Upper lobe of left lung (tissue), 6 donors: ENCODE measurements at regions not wholly inside any gene's neighbourhood (a gene's known extent, or its start where the extent isn't known, plus 50 kb on each side); places are given as distances from the start of the nearest gene placed in this dataset.

ENCODE experiments used
- ATAC-seq, 2 donors: fragments of 200-7000 bp; cut with Tn5 transposase; one replicate each; pipeline ENCODE4 v1.9.1; 2022; ENCODE audit warnings: mild to moderate bottlenecking in 2 of 2, moderate library complexity in 2 of 2; ENCODE audit not compliant: low FRiP score in 2 of 2
- DNase-seq, 2 donors: peaks; one replicate each; pipeline ENCODE4 v3.0.0-alpha.2; 2019 to 2020
- H3K27ac ChIP-seq, 4 donors: fragments of 200-600 bp; sonication (generic); one replicate each; pipeline ENCODE4 v1.5.1; 2016 to 2019
- H3K27me3 ChIP-seq, 4 donors: fragments of 200-600 bp; sonication (generic); one replicate each; pipeline ENCODE4 v1.5.1; 2017 to 2019
- H3K36me3 ChIP-seq, 4 donors: fragments of 200-600 bp; sonication (generic); one replicate each; pipeline ENCODE4 v1.5.1; 2016 to 2019
- H3K4me1 ChIP-seq, 4 donors: fragments of 200-600 bp; sonication (generic); one replicate each; pipeline ENCODE4 v1.5.1; 2018 to 2019
- H3K4me3 ChIP-seq, 4 donors: fragments of 200-600 bp; sonication (generic); one replicate each; pipeline ENCODE4 v1.5.1; 2017 to 2019; ENCODE audit warnings: mild to moderate bottlenecking in 2 of 4, moderate library complexity in 1 of 4
- H3K9me3 ChIP-seq, 4 donors: fragments of 200-600 bp; sonication (generic); one replicate each; pipeline ENCODE4 v1.5.1; 2018 to 2019
- EP300 ChIP-seq, 4 donors: sonication (generic); formaldehyde crosslinking; IDR thresholded peaks; one replicate each; pipeline ENCODE4 v1.5.1; 2017; ENCODE audit warnings: antibody characterized with exemption in 4 of 4, control low read depth in 2 of 4
- POLR2A ChIP-seq, 4 donors: fragments of 450-650 bp; IDR thresholded peaks; one replicate each; pipeline ENCODE4 v1.5.1; 2016 to 2017; ENCODE audit warnings: antibody characterized with exemption in 4 of 4, mild to moderate bottlenecking in 2 of 4
- POLR2AphosphoS5 ChIP-seq, 2 donors: sonication (generic); formaldehyde crosslinking; IDR thresholded peaks; one replicate each; pipeline ENCODE4 v1.5.1; 2017; ENCODE audit warnings: antibody characterized with exemption in 2 of 2
- WGBS, 2 donors: methylation state at CpG; one replicate each; pipeline ENCODE4 v1.1.5; 2017 to 2018; 5-methylcytosine and 5-hydroxymethylcytosine counted together
- TF ChIP-seq, protein P1 (sequence below), 6 experiments: fragments of 450-650 bp in 4 of 6; fragments of 200-600 bp in 2 of 6; sonication (generic) in 2 of 6; IDR thresholded peaks; one replicate each; pipeline ENCODE4 v1.5.1; 2016 to 2019; ENCODE audit warnings: antibody characterized with exemption in 6 of 6
- donor health status: DM: no; HTN: no; CAD: no; lungs with moderate emphysema.
- donor health status: DM: no; HTN: yes; CAD: no; lungs with severe emphysema.

DNA sequence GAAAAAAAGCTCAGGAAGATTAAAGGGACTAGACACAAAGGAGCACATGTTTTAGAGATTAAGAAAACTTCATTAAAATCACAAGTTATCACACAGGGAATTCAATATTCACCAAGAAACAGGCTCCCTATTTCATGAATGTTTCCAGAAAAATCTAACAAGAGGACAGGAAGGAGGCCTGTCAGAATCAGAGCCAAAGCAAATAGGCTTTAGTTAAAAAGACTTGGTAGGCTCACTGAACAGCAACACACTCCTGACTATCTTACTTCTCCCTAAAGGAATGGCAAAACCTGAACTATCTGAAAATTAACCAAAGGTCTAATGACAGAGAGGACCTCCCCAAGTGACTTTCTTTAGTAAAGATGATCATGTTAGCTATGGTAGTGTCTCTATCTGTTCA is 188.3 kb upstream of the MEOX2 start:
- Histone ChIP-seq H3K27ac (no peak overlapping the region), H3K4me1 (no peaks in the 10 kb centered on the region), H3K36me3 (no peaks in the 10 kb centered on the region), H3K4me3 (no peak overlapping the region), H3K9me3 (no peaks in the 10 kb centered on the region), H3K27me3 (no peaks in the 10 kb centered on the region)
- no peak for DNase-seq
- TF ChIP-seq EP300 (IDR thresholded peaks at IDR 0.05) = no peak
- no peak for TF ChIP-seq POLR2AphosphoS5 (IDR thresholded peaks at IDR 0.05)
- TF ChIP-seq POLR2A (IDR thresholded peaks at IDR 0.05) = no peak
- TF ChIP-seq, protein P1, sequence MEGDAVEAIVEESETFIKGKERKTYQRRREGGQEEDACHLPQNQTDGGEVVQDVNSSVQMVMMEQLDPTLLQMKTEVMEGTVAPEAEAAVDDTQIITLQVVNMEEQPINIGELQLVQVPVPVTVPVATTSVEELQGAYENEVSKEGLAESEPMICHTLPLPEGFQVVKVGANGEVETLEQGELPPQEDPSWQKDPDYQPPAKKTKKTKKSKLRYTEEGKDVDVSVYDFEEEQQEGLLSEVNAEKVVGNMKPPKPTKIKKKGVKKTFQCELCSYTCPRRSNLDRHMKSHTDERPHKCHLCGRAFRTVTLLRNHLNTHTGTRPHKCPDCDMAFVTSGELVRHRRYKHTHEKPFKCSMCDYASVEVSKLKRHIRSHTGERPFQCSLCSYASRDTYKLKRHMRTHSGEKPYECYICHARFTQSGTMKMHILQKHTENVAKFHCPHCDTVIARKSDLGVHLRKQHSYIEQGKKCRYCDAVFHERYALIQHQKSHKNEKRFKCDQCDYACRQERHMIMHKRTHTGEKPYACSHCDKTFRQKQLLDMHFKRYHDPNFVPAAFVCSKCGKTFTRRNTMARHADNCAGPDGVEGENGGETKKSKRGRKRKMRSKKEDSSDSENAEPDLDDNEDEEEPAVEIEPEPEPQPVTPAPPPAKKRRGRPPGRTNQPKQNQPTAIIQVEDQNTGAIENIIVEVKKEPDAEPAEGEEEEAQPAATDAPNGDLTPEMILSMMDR (IDR thresholded peaks at IDR 0.05) = no peak
- ATAC-seq = no peak

GRCh38 chr7:15870347-15870746 is 183.9 kb upstream of the MEOX2 start:
- ATAC-seq (no peak), DNase-seq (no peak)
- H3K9me3 ChIP-seq = no peaks in the 10 kb centered on the region
- 46 to 51% methylated on average over 1 of the region's 1 CpG for whole genome bisulfite sequencing, 2 donors
- H3K4me3 ChIP-seq = no peak overlapping the region
- H3K27me3 ChIP-seq = no peaks in the 10 kb centered on the region
- no peaks in the 10 kb centered on the region for H3K36me3 ChIP-seq
- H3K27ac ChIP-seq = no peak overlapping the region
- no peaks in the 10 kb centered on the region for H3K4me1 ChIP-seq
- TF ChIP-seq POLR2AphosphoS5 (IDR thresholded peaks at IDR 0.05) (no peak), POLR2A (IDR thresholded peaks at IDR 0.05) (no peak), EP300 (IDR thresholded peaks at IDR 0.05) (no peak)
- TF ChIP-seq, protein P1 (IDR thresholded peaks at IDR 0.05) = no peak

DNA sequence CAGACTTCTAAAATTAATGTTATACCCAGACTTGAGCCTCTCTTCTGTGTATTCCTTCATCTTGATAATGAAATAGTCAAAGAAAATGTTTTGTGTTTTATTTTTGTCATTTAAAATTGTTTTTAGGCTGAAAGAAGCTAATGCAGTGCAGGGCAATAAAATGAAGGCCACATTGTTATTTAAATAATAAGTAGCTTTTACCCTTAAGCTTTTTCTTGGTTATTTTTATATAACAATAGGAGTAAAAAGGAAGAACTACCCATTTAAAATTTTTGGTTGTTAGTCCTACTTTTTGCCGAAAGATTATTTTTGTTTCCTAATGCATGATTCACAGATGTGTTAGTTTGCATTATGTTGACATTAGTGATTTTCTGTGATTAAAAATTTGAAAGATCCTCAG is 181.0 kb upstream of the MEOX2 start:
- H3K9me3 ChIP-seq = no peaks in the 10 kb centered on the region
- no peaks in the 10 kb centered on the region for H3K36me3 ChIP-seq
- no peak overlapping the region for H3K4me3 ChIP-seq
- no peak overlapping the region for H3K27ac ChIP-seq
- H3K4me1 ChIP-seq = no peaks in the 10 kb centered on the region
- no peak for ATAC-seq
- DNase-seq = no peak
- no peaks in the 10 kb centered on the region for H3K27me3 ChIP-seq
- no peak for TF ChIP-seq POLR2A (IDR thresholded peaks at IDR 0.05)
- TF ChIP-seq, protein P1 (IDR thresholded peaks at IDR 0.05) = no peak
- WGBS, 2 donors = 90 to 98% methylated on average over 1 of the region's 1 CpG

DNA sequence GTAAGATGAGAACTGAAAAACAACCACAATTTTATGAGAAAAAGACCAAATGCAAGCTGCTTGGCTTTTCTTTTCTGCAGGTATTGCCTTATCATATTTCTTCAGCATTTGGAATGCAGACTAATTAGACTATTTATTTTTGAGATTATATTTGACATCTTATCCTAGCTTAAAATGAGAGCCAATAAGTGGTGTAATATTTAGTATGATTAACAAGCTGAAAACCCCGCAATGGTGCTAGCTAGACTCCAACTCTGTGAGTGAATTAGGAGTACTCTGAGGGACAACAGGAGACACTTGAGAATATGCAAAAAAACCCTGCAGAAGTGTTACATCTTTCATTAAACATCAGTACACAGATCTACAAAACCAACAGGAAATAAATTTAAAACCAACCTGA is 180.3 kb upstream of the MEOX2 start:
- ATAC-seq = no peak
- Histone ChIP-seq H3K27me3 (no peaks in the 10 kb centered on the region), H3K4me3 (no peak overlapping the region), H3K36me3 (no peaks in the 10 kb centered on the region), H3K4me1 (no peaks in the 10 kb centered on the region), H3K9me3 (no peaks in the 10 kb centered on the region), H3K27ac (no peak overlapping the region)
- no peak for DNase-seq
- 63 to 74% methylated on average over 1 of the region's 1 CpG for WGBS, 2 donors
- no peak for TF ChIP-seq EP300 (IDR thresholded peaks at IDR 0.05)
- TF ChIP-seq, protein P1 (IDR thresholded peaks at IDR 0.05) = no peak
- no peak for TF ChIP-seq POLR2A (IDR thresholded peaks at IDR 0.05)
- no peak for TF ChIP-seq POLR2AphosphoS5 (IDR thresholded peaks at IDR 0.05)

- no peaks in the 10 kb centered on the region for H3K4me1 ChIP-seq
- WGBS, 2 donors = 91 to 93% methylated on average over 2 of the region's 2 CpGs
- no peak for DNase-seq
- no peak for TF ChIP-seq POLR2AphosphoS5 (IDR thresholded peaks at IDR 0.05)
- no peak for TF ChIP-seq POLR2A (IDR thresholded peaks at IDR 0.05)
- TF ChIP-seq EP300 (IDR thresholded peaks at IDR 0.05) = no peak
- TF ChIP-seq, protein P1 (IDR thresholded peaks at IDR 0.05) = no peak
- no peaks in the 10 kb centered on the region for H3K36me3 ChIP-seq
- H3K9me3 ChIP-seq = no peaks in the 10 kb centered on the region
- H3K27me3 ChIP-seq = no peaks in the 10 kb centered on the region
- H3K4me3 ChIP-seq = no peak overlapping the region
- H3K27ac ChIP-seq = no peak overlapping the region
- no peak for ATAC-seq
These were observed 178.1 kb upstream of the MEOX2 start for GRCh38 chr7:15864626-15864991.
